Prostate gland (tissue), 2 donors: ENCODE measurements at regions not wholly inside any gene's neighbourhood (a gene's known extent, or its start where the extent isn't known, plus 50 kb on each side); places are given as distances from the start of the nearest gene placed in this dataset.
"Not testable (repeated sequence)": the region's sequence is repeated elsewhere in the genome, so short reads cannot be mapped to it uniquely, and the experiment has no call there.

Experiments
- DNase-seq: peaks from one replicate; pipeline ENCODE4 v3.0.0-alpha.2; 2019; ENCODE audit warnings: low spot score
- H3K27ac ChIP-seq, 2 donors: fragments of 200-600 bp; sonication (generic); 2 replicates each; pipeline ENCODE4 v1.5.1; 2017 to 2019
- H3K27me3 ChIP-seq: fragments of 200-600 bp; sonication (generic); replicated peaks from 2 replicates; pipeline ENCODE4 v1.5.1; 2019; ENCODE audit not compliant: insufficient read depth
- H3K36me3 ChIP-seq, 2 donors: fragments of 200-600 bp; sonication (generic); 1 replicate in 1 of 2; 2 replicates in 1 of 2; pipeline versions ENCODE4 v1.5.1 to v1.8.1; 2017 to 2019
- H3K4me1 ChIP-seq: fragments of 200-600 bp; sonication (generic); replicated peaks from 2 replicates; pipeline ENCODE4 v1.5.1; 2019
- H3K4me3 ChIP-seq, 2 donors: fragments of 200-600 bp; sonication (generic); 2 replicates each; pipeline ENCODE4 v1.5.1; 2017 to 2019
- H3K9me3 ChIP-seq: fragments of 200-600 bp; sonication (generic); 2 replicates; pipeline ENCODE4 v1.5.1; 2017
- POLR2A ChIP-seq: fragments of 450-650 bp; IDR thresholded peaks from one replicate; pipeline ENCODE4 v1.6.1; 2016; ENCODE audit warnings: antibody characterized with exemption, mild to moderate bottlenecking
- POLR2AphosphoS5 ChIP-seq: sonication (generic); formaldehyde crosslinking; IDR thresholded peaks from one replicate; pipeline ENCODE4 v1.6.1; 2017; ENCODE audit warnings: antibody characterized with exemption
- WGBS: methylation state at CpG from one replicate; pipeline ENCODE4 v1.1.5; 2018; 5-methylcytosine and 5-hydroxymethylcytosine counted together
- intact Hi-C: fragments of 100-400 bp; cut with DNase I; formaldehyde crosslinking; loops from one replicate; pipeline ENCODE4 v1.14.2; 2022
- TF ChIP-seq, protein P1 (sequence below), 4 experiments: fragments of 200-600 bp in 2 of 4; fragments of 450-650 bp in 2 of 4; sonication (generic) in 2 of 4; IDR thresholded peaks; 1 replicate in 3 of 4; 2 replicates in 1 of 4; pipeline ENCODE4 v1.5.1; 2016 to 2019; ENCODE audit warnings: antibody characterized with exemption in 4 of 4, mild to moderate bottlenecking in 2 of 4, moderate library complexity in 2 of 4

- Histone ChIP-seq H3K27ac (no peak overlapping the region), H3K9me3 (no peaks in the 10 kb centered on the region), H3K4me3 (no peak overlapping the region), H3K36me3 (no peaks in the 10 kb centered on the region), H3K27me3 (no peaks in the 10 kb centered on the region), H3K4me1 (no peaks in the 10 kb centered on the region)
- DNase-seq, result no peak
- 83% methylated on average over 7 of the region's 7 CpGs for WGBS
- intact Hi-C loops, result no loop called here
- no peak for TF ChIP-seq POLR2AphosphoS5
- TF ChIP-seq POLR2A, result no peak
- TF ChIP-seq, protein P1, sequence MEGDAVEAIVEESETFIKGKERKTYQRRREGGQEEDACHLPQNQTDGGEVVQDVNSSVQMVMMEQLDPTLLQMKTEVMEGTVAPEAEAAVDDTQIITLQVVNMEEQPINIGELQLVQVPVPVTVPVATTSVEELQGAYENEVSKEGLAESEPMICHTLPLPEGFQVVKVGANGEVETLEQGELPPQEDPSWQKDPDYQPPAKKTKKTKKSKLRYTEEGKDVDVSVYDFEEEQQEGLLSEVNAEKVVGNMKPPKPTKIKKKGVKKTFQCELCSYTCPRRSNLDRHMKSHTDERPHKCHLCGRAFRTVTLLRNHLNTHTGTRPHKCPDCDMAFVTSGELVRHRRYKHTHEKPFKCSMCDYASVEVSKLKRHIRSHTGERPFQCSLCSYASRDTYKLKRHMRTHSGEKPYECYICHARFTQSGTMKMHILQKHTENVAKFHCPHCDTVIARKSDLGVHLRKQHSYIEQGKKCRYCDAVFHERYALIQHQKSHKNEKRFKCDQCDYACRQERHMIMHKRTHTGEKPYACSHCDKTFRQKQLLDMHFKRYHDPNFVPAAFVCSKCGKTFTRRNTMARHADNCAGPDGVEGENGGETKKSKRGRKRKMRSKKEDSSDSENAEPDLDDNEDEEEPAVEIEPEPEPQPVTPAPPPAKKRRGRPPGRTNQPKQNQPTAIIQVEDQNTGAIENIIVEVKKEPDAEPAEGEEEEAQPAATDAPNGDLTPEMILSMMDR (IDR thresholded peaks at IDR 0.05), result no peak
These were observed 152.2 kb upstream of the OR4E1 start for GRCh38 chr14:21825845-21826244.

DNA sequence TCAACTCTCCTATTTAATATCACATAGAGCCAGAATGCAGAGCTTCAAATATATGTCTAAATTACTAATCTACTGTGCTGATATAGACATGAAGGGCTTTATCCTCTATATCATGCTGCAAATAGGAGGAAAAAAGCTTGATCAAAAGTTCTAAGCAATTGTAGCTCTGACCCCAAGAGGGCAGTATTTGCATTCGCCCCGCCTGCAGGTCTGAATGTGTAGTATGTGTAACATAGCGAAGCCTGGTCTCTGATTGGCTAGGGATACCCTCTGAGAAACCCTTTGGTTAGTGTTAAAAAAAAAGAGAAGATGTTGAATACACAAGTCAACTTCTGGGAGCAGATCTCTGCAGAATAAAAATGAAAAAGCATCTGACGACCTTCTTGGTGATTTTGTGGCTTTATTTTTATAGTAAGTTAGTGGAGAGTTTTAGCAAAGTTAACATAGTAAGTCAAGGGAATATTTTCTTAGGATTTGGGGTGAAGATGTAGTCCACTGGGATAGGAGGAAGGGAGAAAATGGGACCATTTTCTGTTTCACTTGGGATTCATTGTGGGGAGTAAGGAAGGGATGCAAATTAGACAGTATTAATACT lies 151.6 kb upstream of the OR4E1 start:
- H3K9me3 ChIP-seq, result no peaks in the 10 kb centered on the region
- no peak for DNase-seq
- no peaks in the 10 kb centered on the region for H3K27me3 ChIP-seq
- H3K27ac ChIP-seq, result no peak overlapping the region
- H3K4me1 ChIP-seq, result no peaks in the 10 kb centered on the region
- intact Hi-C loops, result no loop called here
- TF ChIP-seq POLR2A, result no peak
- no peak for TF ChIP-seq POLR2AphosphoS5
- TF ChIP-seq, protein P1 (IDR thresholded peaks at IDR 0.05), result no peak
- no peak overlapping the region for H3K4me3 ChIP-seq
- 34% methylated on average over 4 of the region's 4 CpGs for WGBS
- no peaks in the 10 kb centered on the region for H3K36me3 ChIP-seq

GRCh38 chr14:21822109-21822508 lies 148.5 kb upstream of the OR4E1 start:
- intact Hi-C loops, result no loop called here
- Histone ChIP-seq H3K9me3 (no peaks in the 10 kb centered on the region), H3K27ac (no peak overlapping the region), H3K4me1 (no peaks in the 10 kb centered on the region), H3K36me3 (no peaks in the 10 kb centered on the region), H3K4me3 (no peak overlapping the region), H3K27me3 (no peaks in the 10 kb centered on the region)
- TF ChIP-seq POLR2AphosphoS5 (no peak), POLR2A (no peak)
- TF ChIP-seq, protein P1 (IDR thresholded peaks at IDR 0.05), result no peak
- DNase-seq, result no peak

GRCh38 chr14:21820631-21821030 lies 147.0 kb upstream of the OR4E1 start:
- 0% methylated on average over 1 of the region's 1 CpG for WGBS
- no peaks in the 10 kb centered on the region for H3K4me1 ChIP-seq
- no peak for DNase-seq
- H3K9me3 ChIP-seq, result no peaks in the 10 kb centered on the region
- no peaks in the 10 kb centered on the region for H3K27me3 ChIP-seq
- intact Hi-C loops, result no loop called here
- H3K36me3 ChIP-seq, result no peaks in the 10 kb centered on the region
- TF ChIP-seq POLR2AphosphoS5 (no peak), POLR2A (no peak)
- no peak overlapping the region for H3K27ac ChIP-seq
- no peak overlapping the region for H3K4me3 ChIP-seq

DNA sequence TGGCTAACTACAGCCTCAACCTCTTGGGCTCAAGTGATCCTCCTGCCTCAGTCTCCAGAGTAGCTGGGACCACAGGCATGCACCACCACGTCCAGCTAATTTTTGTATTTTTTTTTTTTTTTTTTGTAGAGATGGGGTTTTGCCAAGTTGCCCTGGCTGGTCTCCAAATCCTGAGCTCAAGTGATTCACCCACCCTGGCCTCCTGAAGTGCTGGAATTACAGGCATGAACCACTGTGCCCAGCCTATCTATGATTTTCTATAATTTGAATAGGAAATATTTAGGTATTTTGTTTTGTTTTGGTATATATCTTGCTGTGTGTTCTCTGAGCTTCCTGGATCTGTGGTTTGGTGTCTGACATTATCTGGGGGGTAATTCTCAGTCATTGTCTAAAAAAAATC lies 146.3 kb upstream of the OR4E1 start:
- intact Hi-C loops, H3K4me3 ChIP-seq, DNase-seq, H3K4me1 ChIP-seq, H3K27me3 ChIP-seq, H3K36me3 ChIP-seq, H3K9me3 ChIP-seq, H3K27ac ChIP-seq: not testable (repeated sequence)
- WGBS, result 32% methylated on average over 1 of the region's 1 CpG

GRCh38 chr14:21817010-21817409 lies 143.4 kb upstream of the OR4E1 start:
- H3K27me3 ChIP-seq, H3K36me3 ChIP-seq, H3K9me3 ChIP-seq, intact Hi-C loops, H3K27ac ChIP-seq, H3K4me1 ChIP-seq, H3K4me3 ChIP-seq, DNase-seq: not testable (repeated sequence)
- WGBS, result 96% methylated on average over 3 of the region's 3 CpGs
